Kidney epithelial cell (primary cell): ENCODE measurements at regions not wholly inside any gene's neighbourhood (a gene's known extent, or its start where the extent isn't known, plus 50 kb on each side); places are given as distances from the start of the nearest gene placed in this dataset.

ENCODE experiments used
- DNase-seq: peaks from one replicate; pipeline ENCODE4 v3.0.0-alpha.2; 2010; ENCODE audit warnings: low read depth
- H3K27me3 ChIP-seq: 2 replicates; pipeline ENCODE4 v1.6.0; 2011; ENCODE audit warnings: low read length; ENCODE audit not compliant: control insufficient read depth, insufficient read depth
- H3K36me3 ChIP-seq: 2 replicates; pipeline ENCODE4 v1.5.1; 2011; ENCODE audit warnings: low read length; ENCODE audit not compliant: control insufficient read depth, insufficient read depth
- H3K4me3 ChIP-seq: 2 replicates; pipeline ENCODE4 v1.5.1; 2011; ENCODE audit warnings: low read depth, mild to moderate bottlenecking, control low read depth, low read length
- TF ChIP-seq, protein P1 (sequence below): IDR thresholded peaks from 2 replicates; pipeline ENCODE4 v1.5.1; 2011; ENCODE audit warnings: mild to moderate bottlenecking, moderate library complexity, low read length, control low read depth, inconsistent platforms; ENCODE audit not compliant: insufficient read depth, poor library complexity, severe bottlenecking

GRCh38 chr18:24726727-24727492 is 266.5 kb downstream of the HRH4 start:
- DNase-seq, result peak; percentile 43
- TF ChIP-seq, protein P1, sequence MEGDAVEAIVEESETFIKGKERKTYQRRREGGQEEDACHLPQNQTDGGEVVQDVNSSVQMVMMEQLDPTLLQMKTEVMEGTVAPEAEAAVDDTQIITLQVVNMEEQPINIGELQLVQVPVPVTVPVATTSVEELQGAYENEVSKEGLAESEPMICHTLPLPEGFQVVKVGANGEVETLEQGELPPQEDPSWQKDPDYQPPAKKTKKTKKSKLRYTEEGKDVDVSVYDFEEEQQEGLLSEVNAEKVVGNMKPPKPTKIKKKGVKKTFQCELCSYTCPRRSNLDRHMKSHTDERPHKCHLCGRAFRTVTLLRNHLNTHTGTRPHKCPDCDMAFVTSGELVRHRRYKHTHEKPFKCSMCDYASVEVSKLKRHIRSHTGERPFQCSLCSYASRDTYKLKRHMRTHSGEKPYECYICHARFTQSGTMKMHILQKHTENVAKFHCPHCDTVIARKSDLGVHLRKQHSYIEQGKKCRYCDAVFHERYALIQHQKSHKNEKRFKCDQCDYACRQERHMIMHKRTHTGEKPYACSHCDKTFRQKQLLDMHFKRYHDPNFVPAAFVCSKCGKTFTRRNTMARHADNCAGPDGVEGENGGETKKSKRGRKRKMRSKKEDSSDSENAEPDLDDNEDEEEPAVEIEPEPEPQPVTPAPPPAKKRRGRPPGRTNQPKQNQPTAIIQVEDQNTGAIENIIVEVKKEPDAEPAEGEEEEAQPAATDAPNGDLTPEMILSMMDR, result peak; percentile 80
- no peaks in the 10 kb centered on the region for H3K36me3 ChIP-seq
- H3K4me3 ChIP-seq, result no peak overlapping the region
- H3K27me3 ChIP-seq, result peaks cover 3% of the 10 kb centered on the region

- no peak overlapping the region for H3K4me3 ChIP-seq
- TF ChIP-seq, protein P1, result no peak
- no peak for DNase-seq
- H3K27me3 ChIP-seq, result peaks cover 3% of the 10 kb centered on the region
- H3K36me3 ChIP-seq, result no peaks in the 10 kb centered on the region
Measured at GRCh38 chr18:24727685-24728084, 267.2 kb downstream of the HRH4 start.

GRCh38 chr18:24731158-24731557 is 270.7 kb downstream of the HRH4 start:
- no peak overlapping the region for H3K4me3 ChIP-seq
- H3K36me3 ChIP-seq, result no peaks in the 10 kb centered on the region
- peaks cover 9% of the 10 kb centered on the region for H3K27me3 ChIP-seq
- DNase-seq, result no peak
- TF ChIP-seq, protein P1, result no peak

DNA sequence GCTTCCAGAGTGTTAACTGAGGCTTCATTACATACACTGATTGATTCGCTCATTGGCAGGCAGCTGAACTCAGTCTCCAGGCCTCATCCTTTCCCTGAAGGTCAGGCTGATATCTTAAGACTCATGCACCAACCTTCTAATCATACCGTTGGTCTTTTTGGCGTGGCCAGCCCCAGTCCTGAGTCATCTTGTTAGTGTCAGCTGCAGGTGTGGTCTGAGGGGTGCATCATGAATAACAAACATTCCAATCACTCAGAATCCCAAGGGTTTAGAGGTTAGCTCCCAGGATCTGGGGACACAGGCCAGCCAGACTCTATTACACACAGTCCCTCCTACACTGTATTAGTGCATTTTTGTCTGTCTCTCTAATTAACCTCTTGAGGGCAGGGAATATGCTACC is 271.5 kb downstream of the HRH4 start:
- TF ChIP-seq, protein P1, result no peak
- DNase-seq, result no peak
- peaks cover 9% of the 10 kb centered on the region for H3K27me3 ChIP-seq
- no peaks in the 10 kb centered on the region for H3K36me3 ChIP-seq
- H3K4me3 ChIP-seq, result no peak overlapping the region

GRCh38 chr18:24734058-24734457 is 273.6 kb downstream of the HRH4 start:
- DNase-seq, result no peak

More at GRCh38 chr18:24734058-24734457, 273.6 kb downstream of the HRH4 start:
- Histone ChIP-seq H3K36me3 (no peaks in the 10 kb centered on the region), H3K4me3 (no peak overlapping the region), H3K27me3 (peaks cover 7% of the 10 kb centered on the region)
- TF ChIP-seq, protein P1, result peak; percentile 42
